Esophagus squamous epithelium (tissue), 4 donors: ENCODE measurements at regions not wholly inside any gene's neighbourhood (a gene's known extent, or its start where the extent isn't known, plus 50 kb on each side); places are given as distances from the start of the nearest gene placed in this dataset.

Experiments used
- CTCF ChIP-seq, 6 experiments: fragments of 450-650 bp in 4 of 6; fragments of 200-600 bp in 2 of 6; sonication (generic) in 2 of 6; IDR thresholded peaks; one replicate each; pipeline ENCODE4 v1.5.1; 2016 to 2019; ENCODE audit warnings: antibody characterized with exemption in 6 of 6, mild to moderate bottlenecking in 4 of 6, moderate library complexity in 4 of 6
- POLR2A ChIP-seq, 4 donors: fragments of 450-650 bp; IDR thresholded peaks; one replicate each; pipeline ENCODE4 v1.6.1; 2017; ENCODE audit warnings: antibody characterized with exemption in 4 of 4, mild to moderate bottlenecking in 4 of 4, moderate library complexity in 3 of 4

GRCh38 chr12:92566448-92567019 lies 136.3 kb upstream of the PLEKHG7 start:
- TF ChIP-seq CTCF (IDR thresholded peaks at IDR 0.05) (no peak), POLR2A (IDR thresholded peaks at IDR 0.05) (no peak)
